Activated T-helper 1 cell treated with anti-CD3 and anti-CD28 coated beads, Interleukin-12 subunit alpha, Interleukin-12 subunit beta, Interleukin-2, Interleukin-4 antibody, amounts not matched to agents 30 ng/mL and 10 ng/mL and 1 ng/mL, durations not matched to agents 14 hours and 24 hours and 36 hours (primary cell): ENCODE measurements at regions not wholly inside any gene's neighbourhood (a gene's known extent, or its start where the extent isn't known, plus 50 kb on each side); places are given as distances from the start of the nearest gene placed in this dataset.
A peak's percentile ranks its signal among the peaks of the same experiment; 100 is the strongest.
"Not testable (repeated sequence)": the region's sequence is repeated elsewhere in the genome, so short reads cannot be mapped to it uniquely, and the experiment has no call there.

Experiments
- DNase-seq: peaks from one replicate; pipeline ENCODE4 v3.0.0; 2021; ENCODE audit warnings: low spot score
- H3K27ac Mint-ChIP-seq: one replicate; pipeline ENCODE4 v1.8.0; 2021; ENCODE audit warnings: mild to moderate bottlenecking, mixed read lengths
- H3K27me3 Mint-ChIP-seq: one replicate; pipeline ENCODE4 v1.8.0; 2022; ENCODE audit warnings: mild to moderate bottlenecking, moderate library complexity, mixed read lengths; ENCODE audit not compliant: insufficient read depth
- H3K36me3 Mint-ChIP-seq: one replicate; pipeline ENCODE4 v1.8.0; 2021; ENCODE audit warnings: low read depth, mixed read lengths
- H3K4me1 Mint-ChIP-seq: one replicate; pipeline ENCODE4 v1.8.0; 2021; ENCODE audit warnings: low read depth, mixed read lengths
- H3K4me3 Mint-ChIP-seq: one replicate; pipeline ENCODE4 v1.8.0; 2021; ENCODE audit warnings: mild to moderate bottlenecking, moderate library complexity, mixed read lengths
- H3K9me3 Mint-ChIP-seq: one replicate; pipeline ENCODE4 v1.8.0; 2021; ENCODE audit warnings: mixed read lengths
- intact Hi-C: fragments of 100-400 bp; cut with micrococcal nuclease; formaldehyde crosslinking; loops from one replicate; pipeline ENCODE4 v1.15.1; 2024

GRCh38 chr18:70907673-70908072 is 618.8 kb downstream of the SOCS6 start:
- no peak overlapping the region for H3K4me3 Mint-ChIP-seq
- H3K4me1 Mint-ChIP-seq: no peaks in the 10 kb centered on the region
- no peak overlapping the region for H3K27ac Mint-ChIP-seq
- no peak for DNase-seq
- H3K9me3 Mint-ChIP-seq: no peaks in the 10 kb centered on the region
- H3K36me3 Mint-ChIP-seq: no peaks in the 10 kb centered on the region
- intact Hi-C loops: no loop called here
- no peaks in the 10 kb centered on the region for H3K27me3 Mint-ChIP-seq

- no peaks in the 10 kb centered on the region for H3K36me3 Mint-ChIP-seq
- no peak for DNase-seq
- H3K9me3 Mint-ChIP-seq: no peaks in the 10 kb centered on the region
- H3K4me1 Mint-ChIP-seq: no peaks in the 10 kb centered on the region
- H3K27me3 Mint-ChIP-seq: no peaks in the 10 kb centered on the region
- H3K27ac Mint-ChIP-seq: no peak overlapping the region
- no peak overlapping the region for H3K4me3 Mint-ChIP-seq
- intact Hi-C loops: no loop called here
These were observed 603.5 kb downstream of the SOCS6 start for GRCh38 chr18:70892381-70892780.

GRCh38 chr18:70870292-70870691 is 581.4 kb downstream of the SOCS6 start:
- Mint-ChIP-seq H3K27me3 (no peaks in the 10 kb centered on the region), H3K9me3 (no peaks in the 10 kb centered on the region), H3K4me3 (no peak overlapping the region), H3K36me3 (no peaks in the 10 kb centered on the region), H3K27ac (no peak overlapping the region), H3K4me1 (no peaks in the 10 kb centered on the region)
- DNase-seq: no peak
- intact Hi-C loops: no loop called here

- no peaks in the 10 kb centered on the region for H3K27me3 Mint-ChIP-seq
- intact Hi-C loops: no loop called here
- no peaks in the 10 kb centered on the region for H3K4me1 Mint-ChIP-seq
- H3K27ac Mint-ChIP-seq: no peak overlapping the region
- no peaks in the 10 kb centered on the region for H3K36me3 Mint-ChIP-seq
- no peaks in the 10 kb centered on the region for H3K9me3 Mint-ChIP-seq
- no peak for DNase-seq
- no peak overlapping the region for H3K4me3 Mint-ChIP-seq
These were observed 559.5 kb downstream of the SOCS6 start for GRCh38 chr18:70848329-70848728.

GRCh38 chr18:70840649-70841048 is 551.8 kb downstream of the SOCS6 start:
- no peaks in the 10 kb centered on the region for H3K36me3 Mint-ChIP-seq
- no peak for DNase-seq
- no peak overlapping the region for H3K27ac Mint-ChIP-seq
- intact Hi-C loops: no loop called here
- no peak overlapping the region for H3K4me3 Mint-ChIP-seq
- H3K9me3 Mint-ChIP-seq: no peaks in the 10 kb centered on the region
- H3K4me1 Mint-ChIP-seq: no peaks in the 10 kb centered on the region
- H3K27me3 Mint-ChIP-seq: no peaks in the 10 kb centered on the region

DNA sequence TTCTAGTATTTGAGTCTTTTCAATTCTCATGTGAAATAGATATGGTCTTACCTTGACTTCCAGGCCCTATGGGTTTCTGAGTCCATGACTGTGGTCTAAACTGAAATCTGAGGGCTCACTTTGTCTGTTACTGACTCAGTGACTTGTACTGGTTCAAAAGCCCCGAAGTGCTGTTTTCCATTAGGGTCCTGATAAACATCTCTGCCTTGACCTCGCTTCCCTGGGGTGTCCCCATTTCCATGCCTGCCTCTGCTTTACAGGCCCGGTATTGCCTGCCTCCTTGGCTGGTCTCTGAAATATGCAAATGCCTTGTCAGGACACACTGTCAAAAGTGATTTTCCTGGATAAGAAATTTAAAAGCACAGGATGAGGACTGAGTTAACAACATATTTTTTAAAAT is 538.8 kb downstream of the SOCS6 start:
- Mint-ChIP-seq H3K27me3 (no peaks in the 10 kb centered on the region), H3K36me3 (no peaks in the 10 kb centered on the region), H3K27ac (no peak overlapping the region), H3K4me1 (no peaks in the 10 kb centered on the region), H3K9me3 (peaks cover 4% of the 10 kb centered on the region), H3K4me3 (no peak overlapping the region)
- intact Hi-C loops: no loop called here
- no peak for DNase-seq

DNA sequence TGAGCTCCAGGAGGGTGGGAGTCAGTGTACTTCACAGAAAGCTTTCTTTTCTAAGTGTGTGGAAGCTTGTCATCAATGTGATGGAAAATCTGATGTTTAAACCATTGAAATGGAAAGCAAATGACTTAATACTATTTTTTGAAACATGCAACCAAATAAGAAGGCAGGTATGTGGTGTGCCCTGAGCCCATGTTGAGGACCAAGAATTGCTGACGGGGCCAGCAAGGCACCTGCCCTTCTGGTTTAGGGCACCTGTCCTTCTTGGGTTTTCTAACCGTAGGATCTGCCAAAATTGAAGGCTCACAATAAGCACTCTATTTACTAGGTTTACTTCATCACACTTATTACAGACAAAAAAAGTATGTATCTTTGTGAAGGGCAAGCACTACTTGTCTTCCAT is 537.7 kb downstream of the SOCS6 start:
- no peaks in the 10 kb centered on the region for H3K27me3 Mint-ChIP-seq

GRCh38 chr18:70822691-70823090 is 533.8 kb downstream of the SOCS6 start:
- Mint-ChIP-seq H3K27me3 (peaks cover 2% of the 10 kb centered on the region), H3K9me3 (no peaks in the 10 kb centered on the region), H3K36me3 (no peaks in the 10 kb centered on the region), H3K4me3 (no peak overlapping the region), H3K27ac (no peak overlapping the region), H3K4me1 (no peaks in the 10 kb centered on the region)
- DNase-seq: no peak
- intact Hi-C loops: no loop called here

More for the DNA sequence above, 537.7 kb downstream of the SOCS6 start:
- no peak overlapping the region for H3K4me3 Mint-ChIP-seq
- no peak for DNase-seq
- intact Hi-C loops: no loop called here
- no peak overlapping the region for H3K27ac Mint-ChIP-seq
- H3K9me3 Mint-ChIP-seq: peaks cover 4% of the 10 kb centered on the region
- no peaks in the 10 kb centered on the region for H3K4me1 Mint-ChIP-seq
- no peaks in the 10 kb centered on the region for H3K36me3 Mint-ChIP-seq

- H3K4me1 Mint-ChIP-seq: no peaks in the 10 kb centered on the region
- DNase-seq: no peak
- H3K4me3 Mint-ChIP-seq: no peak overlapping the region
- no peak overlapping the region for H3K27ac Mint-ChIP-seq
- intact Hi-C loops: no loop called here
- H3K9me3 Mint-ChIP-seq: peaks cover 3% of the 10 kb centered on the region
- peaks cover 2% of the 10 kb centered on the region for H3K27me3 Mint-ChIP-seq
- H3K36me3 Mint-ChIP-seq: no peaks in the 10 kb centered on the region
These were observed 533.3 kb downstream of the SOCS6 start for GRCh38 chr18:70822117-70822516.

GRCh38 chr18:70808481-70809056 is 519.7 kb downstream of the SOCS6 start:
- Mint-ChIP-seq H3K27me3 (no peaks in the 10 kb centered on the region), H3K4me1 (no peaks in the 10 kb centered on the region), H3K9me3 (peaks cover 5% of the 10 kb centered on the region), H3K27ac (no peak overlapping the region), H3K4me3 (no peak overlapping the region), H3K36me3 (no peaks in the 10 kb centered on the region)
- DNase-seq: no peak
- intact Hi-C loops: no loop called here

GRCh38 chr18:70781860-70782453 is 493.1 kb downstream of the SOCS6 start:
- Mint-ChIP-seq H3K4me1 (no peaks in the 10 kb centered on the region), H3K4me3 (no peak overlapping the region), H3K36me3 (no peaks in the 10 kb centered on the region), H3K27ac (no peak overlapping the region), H3K9me3 (no peaks in the 10 kb centered on the region), H3K27me3 (no peaks in the 10 kb centered on the region)
- peak; percentile 19 for DNase-seq
- intact Hi-C loops: no loop called here

GRCh38 chr18:70766254-70766653 is 477.4 kb downstream of the SOCS6 start:
- H3K27ac Mint-ChIP-seq, intact Hi-C loops, H3K9me3 Mint-ChIP-seq, H3K36me3 Mint-ChIP-seq, H3K4me3 Mint-ChIP-seq, H3K27me3 Mint-ChIP-seq, H3K4me1 Mint-ChIP-seq, DNase-seq: not testable (repeated sequence)

- no peak for DNase-seq
- Mint-ChIP-seq H3K4me3 (no peak overlapping the region), H3K27ac (no peak overlapping the region), H3K36me3 (no peaks in the 10 kb centered on the region), H3K27me3 (no peaks in the 10 kb centered on the region), H3K4me1 (no peaks in the 10 kb centered on the region), H3K9me3 (no peaks in the 10 kb centered on the region)
- intact Hi-C loops: no loop called here
These were observed 474.0 kb downstream of the SOCS6 start for GRCh38 chr18:70762812-70763211.

GRCh38 chr18:70758780-70759179 is 469.9 kb downstream of the SOCS6 start:
- no peak overlapping the region for H3K4me3 Mint-ChIP-seq
- intact Hi-C loops: no loop called here
- H3K4me1 Mint-ChIP-seq: no peaks in the 10 kb centered on the region

More at GRCh38 chr18:70758780-70759179, 469.9 kb downstream of the SOCS6 start:
- DNase-seq: no peak
- Mint-ChIP-seq H3K27me3 (no peaks in the 10 kb centered on the region), H3K36me3 (no peaks in the 10 kb centered on the region), H3K9me3 (peaks cover 4% of the 10 kb centered on the region), H3K27ac (no peak overlapping the region)
